Colon (tissue), 2 donors: ENCODE measurements at regions not wholly inside any gene's neighbourhood (a gene's known extent, or its start where the extent isn't known, plus 50 kb on each side); places are given as distances from the start of the nearest gene placed in this dataset.
"Not testable (repeated sequence)": the region's sequence is repeated elsewhere in the genome, so short reads cannot be mapped to it uniquely, and the experiment has no call there.

Experiments
- FAIRE-seq: peaks from 2 replicates; lab custom pipeline; 2012; peaks lifted over from hg19 to GRCh38; lab: Jason Lieb, UNC
- donor health status: control.
- donor health status: control.

DNA sequence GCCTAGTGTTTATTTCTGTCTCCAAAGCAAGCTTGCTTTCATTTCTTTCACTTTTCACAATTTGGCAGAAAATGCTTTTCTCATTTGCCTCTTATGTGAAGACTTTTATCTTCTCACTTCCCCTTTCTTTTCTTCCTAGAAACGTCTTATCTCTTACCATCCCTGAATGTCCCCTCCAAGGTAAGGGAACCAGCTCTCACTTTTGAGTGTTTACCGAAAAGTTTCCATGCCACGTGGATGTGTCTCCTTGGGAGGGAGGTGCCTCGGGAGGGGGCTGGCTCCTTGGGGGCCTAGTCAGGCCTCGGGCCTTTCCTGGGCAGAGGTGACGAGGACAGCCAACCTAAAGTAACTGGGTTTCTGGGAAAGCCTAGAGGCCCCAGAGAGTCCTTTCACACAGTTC, 127.4 kb downstream of the CD24 start:
- FAIRE-seq: no peak

DNA sequence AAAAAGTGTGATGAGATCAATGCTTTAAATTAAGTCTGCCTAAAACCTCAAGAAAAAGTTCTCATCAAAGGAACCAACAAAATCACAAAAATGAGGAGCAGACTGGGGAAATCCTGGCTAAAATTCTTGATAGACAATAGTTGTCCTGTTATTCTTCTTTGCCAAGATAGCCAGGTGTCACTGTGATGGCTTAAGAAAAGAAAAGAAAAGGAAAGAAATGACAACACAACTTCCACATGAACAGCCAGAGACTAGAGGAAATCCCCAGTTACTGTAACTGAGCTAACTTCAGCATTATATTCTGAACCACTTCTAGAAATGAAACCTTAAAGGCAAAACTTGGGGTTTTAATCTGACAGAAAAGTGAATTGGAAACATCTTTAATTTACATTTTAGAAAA, 129.6 kb downstream of the CD24 start:
- FAIRE-seq: no peak

DNA sequence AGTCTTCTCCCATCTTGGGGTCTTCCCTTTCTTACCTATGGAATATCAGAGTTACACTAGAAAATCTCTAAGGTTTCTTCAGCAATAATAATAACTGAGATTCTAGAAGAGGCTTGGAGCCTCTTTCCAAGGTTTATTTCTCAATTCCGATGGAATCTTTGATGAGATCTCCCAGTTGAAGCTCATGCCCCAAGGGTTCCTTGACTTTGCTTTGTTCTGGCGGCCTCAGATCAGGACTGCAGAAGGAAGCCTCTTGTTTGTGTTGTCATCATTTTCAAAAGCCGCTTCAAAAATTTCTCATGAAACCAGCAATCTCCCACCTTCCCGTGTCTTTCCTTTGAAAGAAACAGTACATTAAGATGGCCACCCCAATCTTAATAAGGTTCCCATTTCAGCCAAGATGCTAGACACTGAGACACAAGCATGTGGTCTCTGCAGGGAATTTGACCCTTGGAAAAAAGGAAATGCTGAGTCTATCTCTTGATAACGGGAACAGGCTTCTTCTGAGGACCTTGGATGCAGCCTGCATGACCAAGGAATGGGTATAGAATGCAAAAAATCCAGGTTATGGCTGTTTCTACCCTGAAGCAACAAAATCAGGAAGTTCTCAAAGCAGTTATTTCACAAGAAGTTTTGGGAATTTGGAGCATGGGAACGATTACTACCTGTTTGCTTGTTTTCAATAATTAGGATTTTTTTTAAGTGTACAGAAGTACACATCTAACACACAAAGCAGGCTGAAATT, 141.6 kb downstream of the CD24 start:
- no peak for FAIRE-seq

DNA sequence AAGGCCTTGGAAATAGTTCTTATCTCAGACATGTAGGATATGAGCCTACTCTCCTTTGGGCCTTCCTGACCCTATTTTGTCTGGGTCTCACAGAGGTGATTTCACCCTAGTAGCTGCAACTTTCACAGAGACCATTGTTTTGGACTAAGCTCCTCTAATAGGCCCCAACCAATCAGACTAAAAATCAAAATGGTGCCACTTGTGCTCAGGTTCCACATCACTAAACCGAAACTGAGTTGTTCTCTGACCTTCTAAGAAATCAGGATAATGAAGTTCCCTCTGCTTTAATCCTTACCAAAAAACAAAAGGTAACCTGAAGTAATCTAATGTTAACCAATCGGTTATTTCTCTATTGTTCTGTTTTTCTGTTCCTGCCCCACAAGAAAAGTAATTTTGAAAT, 143.6 kb downstream of the CD24 start:
- no peak for FAIRE-seq

DNA sequence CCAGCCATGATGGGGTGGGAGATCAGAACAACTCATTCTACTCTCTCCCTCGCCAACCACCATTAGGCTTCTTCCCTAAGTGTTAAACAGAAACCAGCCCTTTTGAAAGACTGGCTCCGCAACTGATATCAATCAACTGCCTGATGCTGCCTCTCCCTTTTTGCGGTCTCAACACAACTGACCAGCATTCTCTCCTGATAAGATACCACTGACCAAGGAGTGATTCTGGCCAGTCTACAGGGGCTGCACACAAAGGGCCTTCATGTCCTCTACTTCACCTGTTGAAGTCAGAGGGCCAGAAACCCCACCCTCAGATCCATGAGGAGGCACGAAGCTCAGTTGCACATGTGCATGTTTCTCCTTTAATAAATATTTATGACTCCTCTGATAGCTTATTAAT, 145.1 kb downstream of the CD24 start:
- FAIRE-seq: no peak

DNA sequence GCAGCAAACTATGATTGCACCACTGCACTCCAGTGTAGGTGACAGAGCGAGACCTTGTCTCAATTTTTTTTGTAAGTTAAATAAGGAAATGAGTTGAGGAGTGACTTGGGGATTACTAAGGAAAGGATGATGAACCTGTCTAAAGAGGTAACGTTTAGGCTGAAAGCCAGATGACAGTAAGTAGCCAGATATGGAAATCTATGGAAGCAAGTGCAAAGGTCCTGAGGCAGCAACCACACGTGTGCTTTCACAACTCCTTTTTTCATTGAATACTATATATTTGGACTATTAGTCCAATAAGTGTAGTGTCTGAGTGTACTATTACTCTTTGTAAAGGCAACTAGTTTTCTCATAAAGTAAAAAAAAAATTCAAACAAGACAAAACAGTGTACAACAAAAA, 147.4 kb downstream of the CD24 start:
- FAIRE-seq: no peak

DNA sequence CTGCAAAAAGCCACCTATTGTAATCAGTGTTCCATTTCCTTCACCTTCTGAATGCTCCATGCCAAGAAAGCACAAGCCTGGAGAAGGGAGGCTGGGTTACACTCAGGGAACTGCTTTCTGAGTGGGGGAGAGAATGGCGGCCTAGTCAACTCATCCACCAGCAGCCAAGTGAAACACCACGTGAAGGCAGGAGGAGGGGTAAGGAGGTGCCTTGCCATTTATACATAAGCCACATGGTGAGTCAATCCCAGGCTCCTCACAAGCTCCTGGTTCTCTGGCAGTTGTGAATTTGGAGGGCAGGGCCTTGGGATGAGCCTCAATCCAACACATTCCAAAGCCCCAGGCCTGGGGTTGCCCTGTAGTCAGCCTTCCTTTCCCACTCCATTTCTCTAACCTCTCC, 149.4 kb downstream of the CD24 start:
- no peak for FAIRE-seq

DNA sequence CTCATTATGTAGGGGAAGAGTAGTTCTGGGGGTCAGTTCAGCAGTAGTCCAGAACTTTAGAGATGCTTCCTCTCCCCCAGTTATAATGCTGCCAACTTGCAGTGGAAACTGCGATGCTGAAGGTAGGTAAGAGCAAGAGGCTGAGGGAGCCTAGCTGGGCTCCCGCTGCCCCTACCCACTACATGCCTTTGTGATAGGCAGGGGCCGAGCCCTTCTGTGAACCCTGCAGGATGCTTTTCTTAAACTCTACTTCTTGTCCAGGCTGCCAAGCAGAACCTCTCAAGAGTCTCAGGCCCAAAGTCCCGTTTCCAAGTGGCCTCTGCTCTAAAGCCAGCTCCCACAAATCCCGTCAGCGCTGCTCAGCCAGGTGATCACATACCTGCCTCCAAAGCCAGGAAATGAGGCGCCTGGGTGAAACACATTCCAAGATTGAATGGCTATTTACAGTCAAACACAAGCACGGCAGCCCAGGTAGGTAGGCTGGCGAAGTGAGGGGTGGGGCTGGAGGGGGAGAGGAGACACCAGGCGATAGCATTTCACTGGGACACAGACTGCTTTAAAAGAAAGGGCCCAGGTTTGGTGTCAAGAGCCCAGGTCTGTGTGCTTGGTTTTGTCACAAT, 150.7 kb downstream of the CD24 start:
- no peak for FAIRE-seq

DNA sequence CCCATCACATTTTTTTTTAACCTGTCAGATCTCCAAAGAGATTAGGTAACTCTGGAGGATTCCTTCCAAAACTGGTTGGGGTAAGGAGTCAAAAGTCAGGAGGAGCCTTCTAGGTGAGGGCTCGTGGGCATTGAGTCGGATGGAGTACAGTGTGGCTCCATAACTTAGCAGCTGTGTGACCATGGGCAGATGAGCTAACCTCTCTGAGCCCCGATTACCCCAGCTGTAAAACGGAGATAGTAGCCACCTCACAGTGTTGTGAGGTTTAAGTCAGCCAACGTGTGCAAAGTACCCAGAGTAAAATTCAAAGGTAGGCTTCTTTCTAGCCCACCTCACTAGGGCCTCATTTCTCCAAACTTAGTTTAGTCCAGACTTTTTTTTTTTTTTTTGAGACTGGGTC, 151.5 kb downstream of the CD24 start:
- FAIRE-seq: no peak

DNA sequence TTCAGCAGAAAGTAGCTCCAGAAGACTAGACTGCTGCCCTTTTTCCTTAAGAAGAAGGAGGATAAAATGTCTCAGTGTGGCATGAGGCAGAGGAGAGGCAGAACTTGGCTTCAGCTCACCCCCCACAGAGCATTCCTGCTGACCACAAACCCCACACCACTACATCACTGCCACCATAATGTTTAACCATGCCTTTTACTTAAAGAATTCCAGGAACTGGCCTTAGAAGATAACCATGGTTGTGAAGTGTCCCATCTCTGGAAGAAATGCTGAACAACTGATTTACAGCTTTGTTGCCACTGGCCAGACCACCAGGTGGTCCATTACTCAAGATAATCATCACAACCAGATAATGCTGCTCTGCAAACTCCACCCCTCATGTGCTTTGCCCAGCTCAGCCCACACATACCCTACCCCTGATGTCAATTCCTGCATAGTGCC, 154.1 kb downstream of the CD24 start:
- FAIRE-seq: no peak

DNA sequence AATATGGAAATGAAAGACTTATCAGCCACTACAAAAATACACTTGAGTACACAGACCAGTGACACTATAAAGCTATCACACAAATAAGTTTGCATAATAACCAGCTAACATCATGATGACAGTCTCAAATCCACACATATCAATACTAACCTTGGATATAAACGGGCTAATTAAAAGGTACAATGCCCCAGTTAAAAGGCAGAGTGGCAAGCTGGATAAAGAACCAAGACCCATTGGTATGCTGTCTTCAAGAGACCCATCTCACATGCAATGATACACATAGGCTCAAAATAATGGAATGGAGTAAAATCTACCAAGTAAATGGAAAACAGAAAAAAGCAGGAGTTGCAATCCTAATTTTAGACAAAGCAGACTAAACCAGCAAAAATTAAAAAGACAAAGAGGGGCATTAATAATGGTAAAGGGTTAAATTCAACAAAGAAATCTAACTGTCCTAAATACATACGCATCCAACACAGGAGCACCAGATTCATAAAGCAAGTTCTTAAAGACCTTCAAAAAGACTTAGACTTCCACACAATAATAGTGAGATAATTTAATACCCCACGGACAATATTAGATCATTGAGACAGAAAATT, 163.3 kb downstream of the CD24 start:
- FAIRE-seq: no peak

DNA sequence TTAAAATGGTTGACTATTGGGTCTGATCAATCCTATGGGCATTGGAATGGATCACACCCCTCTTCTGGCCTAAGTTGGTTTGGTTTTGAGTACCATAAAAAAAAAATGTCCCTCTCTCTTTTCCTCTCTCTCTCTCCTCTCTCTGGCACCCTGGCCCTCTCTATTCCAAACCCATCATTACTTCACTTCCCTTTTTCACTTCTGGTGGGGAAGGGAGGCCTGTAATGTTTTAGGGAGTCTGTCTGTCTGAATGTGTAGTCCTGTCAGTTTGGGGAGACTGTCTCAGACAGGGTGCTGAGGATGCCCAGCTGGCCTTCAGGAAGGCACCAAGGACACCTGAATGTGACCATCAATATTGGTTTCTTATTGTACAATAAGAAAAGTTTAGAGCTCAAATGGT, 165.8 kb downstream of the CD24 start:
- FAIRE-seq: no peak

DNA sequence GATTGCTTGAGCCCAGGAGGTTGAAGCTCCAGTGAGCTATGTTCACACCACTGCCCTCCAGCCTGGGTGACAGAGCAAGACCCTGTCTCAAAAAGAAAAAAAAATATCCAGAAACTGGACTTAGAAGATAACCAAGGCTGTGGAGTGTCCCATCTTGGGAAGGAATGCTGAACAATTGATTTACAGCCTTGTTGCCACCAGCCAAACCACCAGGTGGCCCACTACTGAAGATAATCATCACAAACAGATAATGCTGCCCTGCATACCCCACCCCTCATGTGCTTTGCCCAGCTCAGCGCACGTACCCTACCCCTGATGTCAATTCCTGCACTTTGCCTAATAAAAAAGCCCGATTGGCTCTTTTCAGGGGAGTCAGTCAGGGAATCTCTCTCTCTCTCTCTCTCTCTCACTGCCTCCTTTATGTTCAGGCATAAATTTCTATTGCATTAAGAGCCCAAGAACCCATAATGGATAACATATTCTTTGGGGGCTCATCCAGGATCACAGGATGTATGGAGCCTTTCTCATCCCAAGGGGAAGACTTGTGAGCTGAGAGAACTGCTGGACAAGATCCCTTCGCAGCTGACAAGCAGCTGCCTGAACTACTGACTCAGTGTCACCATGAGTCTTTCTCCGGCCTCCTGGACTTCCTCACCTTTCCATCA, 166.4 kb downstream of the CD24 start:
- no peak for FAIRE-seq

DNA sequence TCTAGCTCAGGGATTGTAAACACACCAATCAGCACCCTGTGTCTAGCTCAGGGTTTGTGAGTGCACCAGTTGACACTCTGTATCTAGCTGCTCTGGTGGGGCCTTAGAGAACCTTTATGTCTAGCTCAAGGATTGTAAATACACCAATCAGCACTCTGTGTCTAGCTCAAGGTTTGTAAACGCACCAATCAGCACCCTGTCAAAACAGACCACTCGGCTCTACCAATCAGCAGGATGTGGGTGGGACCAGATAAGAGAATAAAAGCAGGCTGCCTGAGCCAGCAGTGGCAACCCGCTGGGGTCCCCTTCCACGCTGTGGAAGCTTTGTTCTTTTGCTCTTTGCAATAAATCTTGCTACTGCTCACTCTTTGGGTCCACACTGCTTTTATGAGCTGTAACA, 168.3 kb downstream of the CD24 start:
- not testable (repeated sequence) for FAIRE-seq

DNA sequence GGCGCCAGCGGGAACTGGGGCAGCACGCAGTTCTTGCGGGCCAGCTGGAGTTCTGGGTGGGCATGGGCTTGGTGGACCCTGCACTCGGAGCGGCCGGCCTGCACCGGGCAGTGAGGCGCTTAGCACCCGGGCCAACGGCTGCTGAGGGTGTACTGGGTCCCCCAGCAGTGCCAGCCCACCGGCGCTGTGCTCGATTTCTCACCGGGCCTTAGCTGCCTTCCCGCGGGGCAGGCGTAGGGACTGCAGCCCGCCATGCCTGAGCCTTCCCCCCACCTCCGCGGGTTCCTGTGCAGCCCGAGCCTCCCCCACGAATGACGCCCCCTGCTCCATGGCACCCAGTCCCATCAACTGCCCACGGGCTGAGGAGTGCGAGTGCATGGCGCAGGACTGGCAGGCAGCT, 168.8 kb downstream of the CD24 start:
- no peak for FAIRE-seq

DNA sequence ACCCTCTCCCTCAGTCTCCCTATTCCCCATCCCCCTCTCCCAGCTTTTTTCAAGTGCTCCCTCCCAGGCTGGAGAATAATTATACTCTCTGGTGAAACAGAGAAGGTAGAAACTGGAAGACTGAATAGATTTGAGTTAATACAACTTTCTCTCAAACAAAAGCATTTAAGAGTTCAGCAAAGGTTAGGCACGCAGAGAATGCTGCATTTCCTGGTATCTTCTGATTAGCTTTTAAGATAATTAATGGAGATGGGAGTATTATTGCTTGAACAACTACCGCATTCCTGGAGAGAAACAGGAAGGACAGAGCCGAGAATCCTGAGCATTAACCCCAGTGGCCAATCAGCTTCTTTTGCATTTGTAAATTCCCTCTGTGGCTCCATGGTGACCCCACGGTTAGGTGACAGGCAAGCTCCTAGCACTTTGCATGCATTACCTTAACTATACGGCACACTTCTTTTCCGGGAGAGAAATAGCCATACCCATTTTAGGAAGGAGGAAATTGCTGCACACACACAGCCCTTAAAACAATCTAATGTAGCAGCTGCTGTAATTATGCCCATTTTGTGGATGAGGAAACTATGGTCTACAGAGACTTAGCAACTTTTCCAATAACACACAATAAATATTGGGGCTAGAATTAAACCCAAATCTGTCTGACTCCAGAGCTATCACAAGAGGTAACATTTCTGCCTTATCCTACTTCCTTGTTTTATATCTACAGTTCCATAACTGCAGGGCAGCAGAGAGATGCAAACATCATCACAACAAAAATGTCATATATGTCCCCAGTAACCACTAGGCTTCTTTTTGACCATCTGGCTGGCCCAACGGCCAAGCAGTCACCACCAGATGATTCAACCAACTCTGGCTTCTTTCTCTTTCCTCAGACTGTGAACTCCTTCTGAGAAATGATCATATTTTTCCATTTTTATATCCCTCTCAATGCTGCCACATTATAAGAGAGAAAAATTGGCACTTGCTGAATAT, 169.9 kb downstream of the CD24 start:
- FAIRE-seq: no peak

DNA sequence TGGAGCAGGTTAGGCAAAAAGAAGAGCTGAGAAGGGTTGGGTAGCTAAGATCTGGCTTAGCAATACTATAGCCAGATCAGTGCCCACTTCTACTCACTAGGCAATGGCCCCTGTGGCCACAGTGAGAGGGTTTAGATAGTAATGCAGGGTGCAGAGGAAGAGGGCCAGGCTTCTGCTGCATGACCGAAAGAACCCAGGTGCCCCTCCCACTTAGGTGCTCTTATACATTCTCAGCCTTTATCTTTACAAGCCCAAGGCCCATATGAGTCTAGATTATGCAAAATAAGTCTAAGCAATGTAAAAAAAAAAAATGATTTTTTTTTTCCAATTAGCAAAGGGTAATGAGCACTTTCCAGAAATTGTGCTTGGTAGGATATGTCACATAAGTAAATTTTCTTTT, 171.3 kb downstream of the CD24 start:
- no peak for FAIRE-seq

DNA sequence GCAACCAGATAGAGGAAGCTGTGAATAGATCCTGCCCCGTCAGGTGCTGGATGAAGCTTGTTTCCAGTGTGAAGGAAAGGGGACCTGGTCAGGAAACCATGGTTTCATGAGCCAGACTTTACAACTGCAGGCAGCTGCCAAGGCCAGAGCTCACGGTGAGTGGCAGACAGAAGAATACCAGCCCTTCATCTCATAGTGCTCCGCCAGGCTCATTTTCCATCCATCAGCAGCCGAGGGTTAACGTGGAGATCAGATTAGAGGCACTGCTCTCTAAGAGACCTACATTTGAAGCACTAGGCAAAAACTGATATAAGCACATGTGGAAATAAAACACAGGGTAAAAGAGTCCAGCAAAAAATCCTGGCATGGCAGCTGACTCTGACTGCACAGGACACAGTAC, 172.4 kb downstream of the CD24 start:
- no peak for FAIRE-seq

DNA sequence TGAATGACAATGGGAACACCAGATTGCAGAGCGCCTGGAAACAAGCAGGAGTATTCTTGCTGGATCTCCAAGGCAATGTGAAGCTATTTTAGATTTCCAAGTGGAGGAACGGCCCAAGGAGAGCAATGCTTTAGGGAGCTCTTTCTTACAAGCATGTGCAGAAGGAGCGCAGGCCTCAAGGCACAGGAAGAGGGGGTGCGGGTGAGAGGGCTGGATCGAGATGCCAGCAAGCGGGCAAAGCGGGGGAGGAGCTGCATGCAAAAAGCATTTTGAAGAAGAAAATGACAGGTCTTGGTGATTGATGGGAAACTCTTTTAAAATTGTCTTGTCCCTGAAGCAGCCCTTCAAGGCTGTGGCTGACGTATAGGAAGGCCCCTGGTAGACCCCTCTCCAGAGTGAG, 171.9 kb downstream of the QRSL1 start:
- FAIRE-seq: no peak

DNA sequence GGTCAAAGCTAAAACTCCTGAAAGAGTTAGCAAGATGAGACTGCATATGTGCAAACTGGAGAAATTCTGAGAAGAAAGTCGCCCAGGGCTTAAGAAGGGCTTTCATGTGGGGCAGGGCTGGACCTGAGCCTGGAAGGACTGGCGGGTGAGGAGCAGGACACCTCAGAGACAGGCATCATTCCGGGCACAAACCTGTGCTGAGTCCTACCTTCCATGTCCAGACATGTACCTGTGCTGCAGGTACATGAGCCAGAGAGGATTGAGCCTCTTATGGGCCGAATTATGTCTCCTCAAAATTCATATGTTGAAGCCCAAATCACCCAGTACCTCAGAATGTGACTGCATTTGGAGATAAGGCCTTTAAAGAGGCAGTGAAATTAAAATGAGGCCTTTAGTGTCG, 171.0 kb downstream of the QRSL1 start:
- FAIRE-seq: no peak

DNA sequence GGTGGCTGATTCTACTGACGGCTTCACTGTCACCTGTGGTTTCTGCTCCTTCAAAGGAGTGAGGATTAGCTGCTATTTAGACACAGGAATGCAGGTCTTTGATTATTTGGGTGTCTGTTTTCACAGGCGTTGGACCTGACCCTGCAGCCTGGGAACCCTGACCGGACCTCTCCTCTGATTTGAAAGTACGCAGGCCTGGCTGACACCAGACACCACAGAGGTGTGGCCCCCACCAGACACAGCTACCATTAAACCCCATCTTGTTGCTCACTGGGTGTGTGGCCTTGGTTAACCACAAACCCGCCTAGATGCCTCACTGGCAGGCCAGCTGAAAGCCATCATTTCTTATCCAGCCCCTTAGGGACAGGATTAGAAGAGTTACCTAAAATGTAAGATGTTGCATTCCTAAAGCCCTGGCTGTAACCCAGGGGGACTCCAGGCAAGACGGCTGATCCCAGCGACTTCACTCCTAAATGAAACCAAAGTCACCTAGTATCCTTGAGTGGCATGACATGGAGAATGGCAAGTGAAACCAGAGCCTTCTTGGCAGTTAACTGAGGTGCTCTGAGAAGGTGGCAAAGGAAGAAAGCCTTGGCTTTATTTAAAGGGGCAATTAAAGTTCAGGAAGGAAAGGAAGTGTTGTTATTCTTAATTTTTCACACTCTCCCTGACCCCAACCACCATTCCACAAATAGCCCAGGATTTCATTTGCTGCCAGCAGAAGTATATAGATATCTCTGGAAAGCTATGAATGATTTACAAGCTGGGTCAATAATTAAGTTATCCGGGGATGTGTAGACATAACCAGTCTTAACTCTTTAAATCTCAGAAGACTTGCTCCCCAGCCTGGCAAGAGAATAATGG, 169.9 kb downstream of the QRSL1 start:
- FAIRE-seq: no peak
